ENCODE measurements at regions not wholly inside any gene's neighbourhood (a gene's known extent, or its start where the extent isn't known, plus 50 kb on each side); places are given as distances from the start of the nearest gene placed in this dataset.
"Not testable (repeated sequence)": the region's sequence is repeated elsewhere in the genome, so short reads cannot be mapped to it uniquely, and the experiment has no call there.

DNA sequence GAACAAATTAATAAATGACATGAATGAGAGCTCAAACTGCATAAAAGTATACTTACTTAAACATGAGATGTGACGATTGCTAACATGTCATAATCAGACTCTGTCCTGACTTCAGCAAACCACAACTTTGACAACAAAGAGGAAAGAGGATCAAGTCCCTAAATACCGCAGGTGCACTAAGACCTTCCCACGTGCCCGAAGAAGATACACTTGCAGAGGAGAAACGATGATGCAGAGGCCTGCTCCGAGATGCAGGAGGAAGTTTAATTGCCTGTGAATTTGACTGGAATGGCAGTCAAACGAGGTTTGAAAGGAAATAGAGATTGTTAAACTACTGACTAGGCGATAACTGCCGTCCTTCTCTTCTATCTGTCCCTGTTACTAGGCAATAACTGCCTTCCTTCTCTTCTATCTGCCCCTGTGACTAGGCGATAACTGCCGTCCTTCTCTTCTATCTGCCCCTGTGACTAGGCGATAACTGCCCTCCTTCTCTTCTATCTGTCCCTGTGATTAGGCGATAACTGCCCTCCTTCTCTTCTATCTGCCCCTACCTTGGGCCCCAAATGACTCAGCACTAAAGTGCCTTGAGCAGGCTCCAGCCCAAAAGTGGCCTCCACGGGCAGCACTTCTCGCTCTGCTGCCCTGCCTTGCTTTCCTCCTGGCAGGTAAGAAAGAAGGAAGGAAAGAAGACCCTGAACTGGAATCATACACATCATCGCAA is 2226.0 kb upstream of the DEFB115 start:
- H3K9me3 ChIP-seq; DNase-seq; H3K4me3 ChIP-seq (ENCODE audit: low read depth, low read length); H3K4me1 ChIP-seq; H3K27me3 ChIP-seq; H3K36me3 ChIP-seq: not testable (repeated sequence)

DNA sequence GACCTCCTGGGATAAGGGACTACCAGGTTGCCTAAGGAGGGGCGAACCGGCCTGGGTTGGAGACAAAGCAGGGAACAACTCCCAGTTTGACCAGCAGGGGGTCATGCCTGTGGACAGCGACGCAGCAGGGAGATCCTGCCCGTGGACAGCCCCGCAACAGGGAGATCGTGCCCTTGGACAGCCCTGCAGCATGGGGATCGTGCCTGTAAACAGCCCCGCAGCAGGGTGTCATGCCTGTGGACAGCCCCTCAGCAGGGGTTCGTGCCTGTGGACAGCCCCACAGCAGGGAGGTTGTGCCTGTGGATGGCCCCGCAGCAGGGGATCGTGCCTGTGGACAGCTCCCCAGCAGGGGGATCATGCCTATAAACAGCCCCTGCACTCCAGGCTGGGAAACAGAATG is 2213.2 kb upstream of the DEFB115 start:
- not testable (repeated sequence) for H3K27me3 ChIP-seq; H3K36me3 ChIP-seq; H3K9me3 ChIP-seq; H3K4me3 ChIP-seq (ENCODE audit: low read depth, low read length); H3K4me1 ChIP-seq
- TF ChIP-seq, protein P1, sequence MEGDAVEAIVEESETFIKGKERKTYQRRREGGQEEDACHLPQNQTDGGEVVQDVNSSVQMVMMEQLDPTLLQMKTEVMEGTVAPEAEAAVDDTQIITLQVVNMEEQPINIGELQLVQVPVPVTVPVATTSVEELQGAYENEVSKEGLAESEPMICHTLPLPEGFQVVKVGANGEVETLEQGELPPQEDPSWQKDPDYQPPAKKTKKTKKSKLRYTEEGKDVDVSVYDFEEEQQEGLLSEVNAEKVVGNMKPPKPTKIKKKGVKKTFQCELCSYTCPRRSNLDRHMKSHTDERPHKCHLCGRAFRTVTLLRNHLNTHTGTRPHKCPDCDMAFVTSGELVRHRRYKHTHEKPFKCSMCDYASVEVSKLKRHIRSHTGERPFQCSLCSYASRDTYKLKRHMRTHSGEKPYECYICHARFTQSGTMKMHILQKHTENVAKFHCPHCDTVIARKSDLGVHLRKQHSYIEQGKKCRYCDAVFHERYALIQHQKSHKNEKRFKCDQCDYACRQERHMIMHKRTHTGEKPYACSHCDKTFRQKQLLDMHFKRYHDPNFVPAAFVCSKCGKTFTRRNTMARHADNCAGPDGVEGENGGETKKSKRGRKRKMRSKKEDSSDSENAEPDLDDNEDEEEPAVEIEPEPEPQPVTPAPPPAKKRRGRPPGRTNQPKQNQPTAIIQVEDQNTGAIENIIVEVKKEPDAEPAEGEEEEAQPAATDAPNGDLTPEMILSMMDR (IDR thresholded peaks at IDR 0.05; ENCODE audit: low read depth, low read length), result peak; percentile 39; the same call in 1 of the 2 replicates
- peak; percentile 40 for DNase-seq

DNA sequence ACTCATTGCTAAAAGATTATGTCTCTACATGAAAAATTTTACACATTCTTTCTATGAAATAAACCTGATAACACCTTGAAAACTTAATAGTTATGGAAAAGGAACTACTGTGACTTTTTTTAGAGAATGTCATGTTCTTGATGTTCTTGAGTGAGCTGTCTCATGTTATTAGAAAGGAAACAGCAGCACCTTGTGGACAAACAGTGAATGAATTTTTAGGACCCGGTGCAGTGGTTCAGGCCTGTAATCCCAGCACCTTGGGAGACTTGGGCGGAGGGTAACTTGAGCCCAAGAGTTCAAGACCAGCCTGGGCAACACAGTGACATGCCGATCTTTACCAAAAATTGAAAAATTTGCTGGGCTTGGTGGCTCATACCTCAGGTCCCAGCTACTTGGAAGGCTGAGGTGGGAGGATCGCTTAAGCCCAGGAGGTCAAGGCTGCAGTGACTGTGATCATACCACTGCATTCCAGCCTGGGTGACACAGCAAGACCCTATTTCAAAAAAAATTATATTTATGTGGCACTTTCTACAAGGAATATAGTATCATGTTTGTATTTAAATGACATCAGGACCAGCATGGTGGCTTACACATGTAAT is 2207.4 kb upstream of the DEFB115 start:
- H3K4me3 ChIP-seq (ENCODE audit: low read depth, low read length); H3K27me3 ChIP-seq; H3K9me3 ChIP-seq; H3K4me1 ChIP-seq; H3K36me3 ChIP-seq: not testable (repeated sequence)
- TF ChIP-seq, protein P1 (IDR thresholded peaks at IDR 0.05; ENCODE audit: low read depth, low read length), result peak; percentile 52
- DNase-seq, result peak; percentile 24

DNA sequence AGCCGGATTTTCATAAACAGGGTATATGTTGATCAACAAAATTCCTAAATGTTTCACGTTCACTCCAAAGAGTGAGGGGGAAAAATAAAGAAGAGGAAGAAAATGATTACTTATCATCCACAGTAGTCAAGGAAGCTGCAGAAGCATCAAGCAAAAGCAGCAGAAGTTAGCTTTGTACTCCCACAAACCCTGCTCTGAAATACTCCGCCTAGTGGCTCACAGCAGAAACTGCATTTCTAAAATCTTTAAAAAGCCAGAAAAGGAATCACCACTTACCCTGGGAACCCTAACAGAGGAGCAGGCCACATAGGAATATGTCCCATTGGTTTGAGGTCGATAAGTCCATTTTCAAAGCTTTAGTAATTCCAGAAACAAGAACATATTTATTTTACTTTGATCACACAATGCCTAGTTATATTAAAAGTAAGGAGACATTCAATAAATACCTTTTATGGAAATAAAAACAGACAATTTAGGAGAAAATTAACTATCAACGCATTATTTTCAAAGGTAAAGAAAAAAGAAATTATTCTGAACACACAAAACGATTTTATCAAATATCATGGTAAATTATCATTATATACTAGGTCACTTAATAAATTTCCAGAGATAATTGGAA is 2199.5 kb upstream of the DEFB115 start:
- not testable (repeated sequence) for H3K4me1 ChIP-seq; H3K36me3 ChIP-seq; DNase-seq; H3K9me3 ChIP-seq; H3K4me3 ChIP-seq (ENCODE audit: low read depth, low read length); H3K27me3 ChIP-seq
- TF ChIP-seq, protein P1 (IDR thresholded peaks at IDR 0.05; ENCODE audit: low read depth, low read length), result peak; percentile 72

DNA sequence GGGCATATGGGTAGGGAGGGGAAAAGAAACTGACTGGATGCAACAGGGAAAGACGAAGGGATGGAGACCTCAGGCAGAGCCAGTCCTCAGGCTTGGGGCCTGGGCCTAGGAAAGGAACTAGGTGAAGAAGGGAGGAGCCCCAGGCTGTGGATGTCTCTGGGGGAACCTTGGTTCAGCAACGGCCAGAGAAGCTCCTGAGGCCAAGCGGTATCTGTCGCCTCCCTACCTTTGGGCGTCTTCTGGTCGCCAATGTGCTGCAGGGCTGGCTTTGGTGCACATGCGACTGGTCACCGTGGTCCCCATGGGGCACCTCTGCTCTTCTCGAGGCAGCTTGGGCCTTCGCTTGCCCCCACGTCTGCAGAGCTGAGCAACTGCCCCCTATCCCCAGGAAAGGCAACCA is 2195.0 kb upstream of the DEFB115 start:
- H3K9me3 ChIP-seq; H3K4me3 ChIP-seq (ENCODE audit: low read depth, low read length): not testable (repeated sequence)

DNA sequence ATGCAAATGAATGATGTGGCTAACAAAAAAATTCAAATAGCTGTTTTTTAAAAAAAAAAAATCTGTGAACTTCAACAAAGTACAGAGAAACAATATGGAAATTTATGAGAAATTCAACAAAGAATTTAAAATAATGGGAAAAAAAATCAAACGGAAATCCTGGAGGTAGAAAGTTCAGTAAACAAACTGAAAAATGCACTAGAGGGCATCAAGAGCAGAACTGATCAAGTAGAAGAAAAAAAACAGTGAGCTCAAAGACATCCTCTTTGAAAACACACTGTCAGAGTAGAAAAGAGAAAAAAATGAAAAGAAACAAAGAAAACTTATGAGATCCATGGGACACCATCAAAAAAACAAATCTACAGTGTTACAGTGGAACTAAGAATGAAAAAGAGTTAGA is 2191.1 kb upstream of the DEFB115 start:
- DNase-seq; H3K27me3 ChIP-seq; H3K4me1 ChIP-seq; H3K4me3 ChIP-seq (ENCODE audit: low read depth, low read length); H3K36me3 ChIP-seq; H3K9me3 ChIP-seq: not testable (repeated sequence)

More for the DNA sequence above, 2195.0 kb upstream of the DEFB115 start:
- H3K36me3 ChIP-seq, H3K4me1 ChIP-seq, H3K27me3 ChIP-seq, DNase-seq: not testable (repeated sequence)

DNA sequence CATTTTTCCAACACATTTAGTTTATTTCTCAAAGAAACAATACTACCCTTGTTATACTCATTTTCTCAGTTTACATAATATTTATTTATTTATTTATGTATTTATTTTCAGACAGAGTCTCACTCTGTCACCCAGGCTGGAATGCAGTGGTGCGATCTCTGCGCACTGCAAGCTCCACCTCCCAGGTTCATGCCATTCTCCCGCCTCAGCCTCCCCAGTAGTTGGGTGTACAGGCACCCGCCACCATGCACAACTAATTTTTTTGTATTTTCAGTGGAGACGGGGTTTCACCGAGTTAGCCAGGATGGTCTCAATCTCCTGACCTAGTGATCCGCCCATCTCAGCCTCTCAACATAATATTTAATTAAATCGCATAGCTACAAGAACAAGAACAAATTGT is 2183.8 kb upstream of the DEFB115 start:
- H3K27me3 ChIP-seq; H3K36me3 ChIP-seq; DNase-seq; H3K4me1 ChIP-seq; H3K9me3 ChIP-seq; H3K4me3 ChIP-seq (ENCODE audit: low read depth, low read length): not testable (repeated sequence)
